ENCODE measurements at regions not wholly inside any gene's neighbourhood (a gene's known extent, or its start where the extent isn't known, plus 50 kb on each side); places are given as distances from the start of the nearest gene placed in this dataset.

GRCh38 chr2:153091344-153091743, 372.9 kb downstream of the ARL6IP6 start:
- TF ChIP-seq CTCF (IDR thresholded peaks at IDR 0.05; ENCODE audit: insufficient read depth, missing control alignments), result no peak
- FAIRE-seq (no peak), DNase-seq (ENCODE audit: insufficient read length, low spot score) (no peak)

GRCh38 chr2:153079315-153079714, 360.9 kb downstream of the ARL6IP6 start:
- FAIRE-seq, result no peak
- TF ChIP-seq CTCF (IDR thresholded peaks at IDR 0.05; ENCODE audit: insufficient read depth, missing control alignments), result no peak
- DNase-seq (ENCODE audit: insufficient read length, low spot score), result no peak

- no peak for TF ChIP-seq CTCF (IDR thresholded peaks at IDR 0.05; ENCODE audit: insufficient read depth, missing control alignments)
- FAIRE-seq, result peak; percentile 82
Measured at GRCh38 chr2:153077311-153077710, 358.9 kb downstream of the ARL6IP6 start.

GRCh38 chr2:153074207-153074606, 355.8 kb downstream of the ARL6IP6 start:
- TF ChIP-seq CTCF (IDR thresholded peaks at IDR 0.05; ENCODE audit: insufficient read depth, missing control alignments), result no peak
- FAIRE-seq (no peak), DNase-seq (ENCODE audit: insufficient read length, low spot score) (no peak)

More at GRCh38 chr2:153077311-153077710, 358.9 kb downstream of the ARL6IP6 start:
- no peak for DNase-seq (ENCODE audit: insufficient read length, low spot score)

GRCh38 chr2:153072813-153073212, 354.4 kb downstream of the ARL6IP6 start:
- TF ChIP-seq CTCF (IDR thresholded peaks at IDR 0.05; ENCODE audit: insufficient read depth, missing control alignments), result no peak
- DNase-seq (ENCODE audit: insufficient read length, low spot score) (no peak), FAIRE-seq (no peak)

GRCh38 chr2:153072077-153072476, 353.7 kb downstream of the ARL6IP6 start:
- DNase-seq (ENCODE audit: insufficient read length, low spot score) (no peak), FAIRE-seq (no peak)
- TF ChIP-seq CTCF (IDR thresholded peaks at IDR 0.05; ENCODE audit: insufficient read depth, missing control alignments), result no peak

- no peak for FAIRE-seq
- no peak for DNase-seq (ENCODE audit: insufficient read length, low spot score)
- TF ChIP-seq CTCF (IDR thresholded peaks at IDR 0.05; ENCODE audit: insufficient read depth, missing control alignments), result no peak
Measured at GRCh38 chr2:153071090-153071489, 352.7 kb downstream of the ARL6IP6 start.
